Mesenchymal stem cell (in vitro differentiated cells and primary cell): ENCODE measurements at regions not wholly inside any gene's neighbourhood (a gene's known extent, or its start where the extent isn't known, plus 50 kb on each side); places are given as distances from the start of the nearest gene placed in this dataset.

Experiments
- DNase-seq: peaks from one replicate; pipeline ENCODE4 v3.0.0-alpha.2; 2013
- H2AFZ ChIP-seq: one replicate; pipeline ENCODE4 v1.6.1; 2013; ENCODE audit warnings: low read depth, mild to moderate bottlenecking, control low read depth, inconsistent platforms, low read length, moderate library complexity
- H2AK5ac ChIP-seq: 2 replicates; pipeline ENCODE4 v1.6.1; 2013; ENCODE audit warnings: low read length, moderate library complexity, mild to moderate bottlenecking, inconsistent platforms; ENCODE audit not compliant: severe bottlenecking
- H2BK120ac ChIP-seq: one replicate; pipeline ENCODE4 v1.6.1; 2013; ENCODE audit warnings: low read depth, mild to moderate bottlenecking, inconsistent platforms, low read length, moderate library complexity
- H2BK12ac ChIP-seq, 2 experiments: one replicate each; pipeline ENCODE4 v1.6.1; 2013; ENCODE audit warnings: inconsistent platforms in 2 of 2, low read length in 2 of 2, mild to moderate bottlenecking in 2 of 2, moderate library complexity in 2 of 2, control low read depth in 1 of 2
- H2BK15ac ChIP-seq: one replicate; pipeline ENCODE4 v1.6.1; 2013; ENCODE audit warnings: mild to moderate bottlenecking, low read depth, inconsistent platforms; ENCODE audit not compliant: poor library complexity, severe bottlenecking
- H2BK5ac ChIP-seq: 2 replicates; pipeline ENCODE4 v1.6.1; 2013; ENCODE audit warnings: low read depth, mild to moderate bottlenecking, low read length, control low read depth, inconsistent platforms; ENCODE audit not compliant: poor library complexity, severe bottlenecking
- H3K14ac ChIP-seq, 2 experiments: one replicate each; pipeline ENCODE4 v1.6.1; 2013; ENCODE audit warnings: inconsistent platforms in 2 of 2, low read length in 2 of 2, control low read depth in 1 of 2, mild to moderate bottlenecking in 1 of 2, moderate library complexity in 1 of 2
- H3K18ac ChIP-seq, 2 experiments: one replicate each; pipeline ENCODE4 v1.6.1; 2013; ENCODE audit warnings: inconsistent platforms in 2 of 2, low read length in 2 of 2, control low read depth in 1 of 2, low read depth in 1 of 2, mild to moderate bottlenecking in 1 of 2
- H3K23ac ChIP-seq, 2 experiments: one replicate each; pipeline ENCODE4 v1.6.1; 2013; ENCODE audit warnings: inconsistent platforms in 2 of 2, low read length in 2 of 2, mild to moderate bottlenecking in 2 of 2, moderate library complexity in 2 of 2, control low read depth in 1 of 2
- H3K27ac ChIP-seq: 2 replicates; pipeline ENCODE4 v1.5.1; 2013; ENCODE audit warnings: mild to moderate bottlenecking, moderate library complexity, low read length, control low read depth, inconsistent platforms; ENCODE audit not compliant: poor library complexity, severe bottlenecking
- H3K27me3 ChIP-seq, 2 experiments: 2 replicates each; pipeline versions ENCODE4 v1.6.1 to v1.7.0; 2013; ENCODE audit warnings: low read length in 2 of 2, mild to moderate bottlenecking in 2 of 2, moderate library complexity in 2 of 2, control low read depth in 1 of 2, inconsistent platforms in 1 of 2; ENCODE audit not compliant: control insufficient read depth in 1 of 2, insufficient read depth in 1 of 2
- H3K36me3 ChIP-seq, 2 experiments: 2 replicates each; pipeline versions ENCODE4 v1.6.1 to v1.7.0; 2013; ENCODE audit warnings: low read length in 2 of 2, control low read depth in 1 of 2, inconsistent platforms in 1 of 2, low read depth in 1 of 2, mild to moderate bottlenecking in 1 of 2; ENCODE audit not compliant: insufficient read depth in 2 of 2, control insufficient read depth in 1 of 2
- H3K4ac ChIP-seq, 2 experiments: one replicate each; pipeline ENCODE4 v1.6.1; 2013; ENCODE audit warnings: inconsistent platforms in 2 of 2, low read length in 2 of 2, mild to moderate bottlenecking in 2 of 2, moderate library complexity in 2 of 2, control low read depth in 1 of 2, low read depth in 1 of 2
- H3K4me1 ChIP-seq: 2 replicates; pipeline ENCODE4 v1.6.1; 2013; ENCODE audit warnings: low read depth, low read length, control low read depth; ENCODE audit not compliant: control insufficient read depth, insufficient read depth
- H3K4me2 ChIP-seq: 2 replicates; pipeline ENCODE4 v1.6.1; 2013; ENCODE audit warnings: low read length, mild to moderate bottlenecking, inconsistent platforms; ENCODE audit not compliant: poor library complexity, severe bottlenecking
- H3K4me3 ChIP-seq, 2 experiments: 2 replicates each; pipeline versions ENCODE4 v1.5.1 to v1.7.0; 2013; ENCODE audit warnings: low read length in 2 of 2, mild to moderate bottlenecking in 2 of 2, control low read depth in 1 of 2, low read depth in 1 of 2; ENCODE audit not compliant: insufficient read depth in 1 of 2
- H3K79me1 ChIP-seq: replicated peaks from 2 replicates; pipeline ENCODE4 v1.6.1; 2013; ENCODE audit warnings: mild to moderate bottlenecking, control low read depth, low read length, inconsistent platforms; ENCODE audit not compliant: poor library complexity, severe bottlenecking
- H3K9ac ChIP-seq: 2 replicates; pipeline ENCODE4 v1.7.0; 2013; ENCODE audit warnings: mild to moderate bottlenecking, low read length, moderate library complexity
- H3K9me3 ChIP-seq: 2 replicates; pipeline ENCODE4 v1.7.0; 2013; ENCODE audit warnings: mild to moderate bottlenecking, low read length; ENCODE audit not compliant: control insufficient read depth
- H4K8ac ChIP-seq: one replicate; pipeline ENCODE4 v1.6.1; 2013; ENCODE audit warnings: inconsistent platforms, mild to moderate bottlenecking, low read length, moderate library complexity
- H4K91ac ChIP-seq: one replicate; pipeline ENCODE4 v1.6.1; 2013; ENCODE audit warnings: mild to moderate bottlenecking, low read length, inconsistent platforms
- WGBS: methylation state at CpG from one replicate; pipeline ENCODE4 v1.1.7; 2013; ENCODE audit warnings: mixed read lengths; 5-methylcytosine and 5-hydroxymethylcytosine counted together

GRCh38 chr6:21335591-21335990 lies 258.0 kb upstream of the SOX4 start:
- H3K4me1 ChIP-seq = no peaks in the 10 kb centered on the region
- H3K4me3 ChIP-seq = no peak overlapping the region
- no peaks in the 10 kb centered on the region for H3K9me3 ChIP-seq
- no peaks in the 10 kb centered on the region for H3K27me3 ChIP-seq
- H2BK120ac ChIP-seq = no peak overlapping the region
- no peak for DNase-seq
- H2BK5ac ChIP-seq = no peak overlapping the region
- H4K91ac ChIP-seq = no peak overlapping the region
- no peak overlapping the region for H3K27ac ChIP-seq
- no peak overlapping the region for H3K4ac ChIP-seq
- H3K18ac ChIP-seq = no peak overlapping the region
- H3K79me1 ChIP-seq = no peaks in the 10 kb centered on the region
- H3K14ac ChIP-seq = no peak overlapping the region
- no peak overlapping the region for H4K8ac ChIP-seq
- no peak overlapping the region for H2AFZ ChIP-seq
- H2BK12ac ChIP-seq = no peak overlapping the region
- H2BK15ac ChIP-seq = no peak overlapping the region
- no peak overlapping the region for H3K9ac ChIP-seq
- H3K4me2 ChIP-seq = no peak overlapping the region
- no peaks in the 10 kb centered on the region for H3K36me3 ChIP-seq
- no peak overlapping the region for H3K23ac ChIP-seq
- H2AK5ac ChIP-seq = no peak overlapping the region

DNA sequence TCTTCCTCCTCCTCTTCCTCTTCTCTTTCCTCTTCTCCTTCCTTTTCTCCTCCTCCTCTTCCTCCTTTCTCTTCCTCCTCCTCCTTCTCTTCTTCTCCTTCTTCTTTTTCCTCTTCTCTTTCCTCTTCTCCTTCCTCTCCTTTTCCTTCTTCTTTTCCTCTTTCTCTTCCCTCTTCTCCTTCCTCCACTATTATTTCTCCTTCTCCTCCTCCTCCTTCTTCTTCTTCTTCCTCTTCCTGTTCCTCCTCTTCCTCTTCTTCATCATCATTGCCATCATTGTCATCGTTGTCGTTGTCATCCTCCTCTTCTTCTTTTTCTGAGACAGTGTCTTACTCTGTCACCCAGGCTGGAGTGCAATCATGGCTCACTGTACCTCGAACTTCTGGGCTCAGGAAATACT lies 256.3 kb upstream of the SOX4 start:
- Histone ChIP-seq H2BK5ac (no peak overlapping the region), H3K27me3 (no peaks in the 10 kb centered on the region), H3K9ac (no peak overlapping the region), H2BK15ac (no peak overlapping the region), H3K9me3 (no peaks in the 10 kb centered on the region), H3K79me1 (no peaks in the 10 kb centered on the region), H3K4ac (no peak overlapping the region), H3K27ac (no peak overlapping the region), H3K23ac (no peak overlapping the region), H3K14ac (no peak overlapping the region), H3K4me1 (no peaks in the 10 kb centered on the region), H4K8ac (no peak overlapping the region), H2AK5ac (no peak overlapping the region), H2AFZ (no peak overlapping the region), H2BK12ac (no peak overlapping the region), H3K4me3 (no peak overlapping the region), H3K18ac (no peak overlapping the region), H3K36me3 (no peaks in the 10 kb centered on the region), H2BK120ac (no peak overlapping the region), H3K4me2 (no peak overlapping the region), H4K91ac (no peak overlapping the region)
- DNase-seq = no peak
- WGBS = 53% methylated on average over 3 of the region's 3 CpGs

GRCh38 chr6:21340573-21340972 lies 253.0 kb upstream of the SOX4 start:
- Histone ChIP-seq H3K9me3 (no peaks in the 10 kb centered on the region), H4K8ac (no peak overlapping the region), H2AFZ (no peak overlapping the region), H4K91ac (no peak overlapping the region), H3K79me1 (no peaks in the 10 kb centered on the region), H3K9ac (no peak overlapping the region), H2BK15ac (no peak overlapping the region), H3K14ac (no peak overlapping the region), H2BK120ac (no peak overlapping the region), H2BK12ac (no peak overlapping the region), H2AK5ac (no peak overlapping the region), H3K4me3 (no peak overlapping the region), H3K27me3 (no peaks in the 10 kb centered on the region), H3K23ac (no peak overlapping the region), H3K36me3 (no peaks in the 10 kb centered on the region), H2BK5ac (no peak overlapping the region), H3K4me2 (no peak overlapping the region), H3K4me1 (no peaks in the 10 kb centered on the region), H3K27ac (no peak overlapping the region), H3K4ac (no peak overlapping the region), H3K18ac (no peak overlapping the region)
- WGBS = 90% methylated on average over 2 of the region's 3 CpGs
- DNase-seq = no peak

DNA sequence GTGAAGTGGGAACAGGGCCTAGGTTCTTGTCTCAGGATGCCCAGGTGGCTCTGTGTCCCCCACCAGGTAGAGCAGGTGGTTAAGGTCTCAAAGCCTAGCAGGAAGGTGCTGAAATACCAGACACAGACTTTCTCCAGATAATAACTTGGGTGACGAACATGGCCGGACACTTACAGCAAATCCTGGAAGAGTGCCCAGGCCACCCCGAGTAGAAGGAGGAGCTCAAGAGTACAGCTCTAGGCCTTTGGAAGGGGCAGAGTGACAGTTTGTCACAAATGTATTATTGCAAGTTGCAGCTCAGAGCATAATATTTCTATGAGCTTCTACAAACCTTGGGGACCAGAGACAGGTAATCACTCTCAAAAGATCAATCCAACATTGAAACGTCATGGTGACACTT lies 251.6 kb upstream of the SOX4 start:
- H4K91ac ChIP-seq = no peak overlapping the region
- peak overlapping the region in 1 of 2 experiments; percentile 47 for H3K18ac ChIP-seq
- H2BK12ac ChIP-seq = peak overlapping the region; percentile 38 to 63
- no peak overlapping the region for H3K14ac ChIP-seq
- no peak overlapping the region for H2AK5ac ChIP-seq
- no peak overlapping the region for H2AFZ ChIP-seq
- no peak overlapping the region for H4K8ac ChIP-seq
- H2BK5ac ChIP-seq = no peak overlapping the region
- no peaks in the 10 kb centered on the region for H3K9me3 ChIP-seq
- no peaks in the 10 kb centered on the region for H3K79me1 ChIP-seq
- no peaks in the 10 kb centered on the region for H3K27me3 ChIP-seq
- no peak for DNase-seq
- H3K4me3 ChIP-seq = no peak overlapping the region
- no peak overlapping the region for H3K4ac ChIP-seq
- no peak overlapping the region for H3K4me2 ChIP-seq
- H2BK15ac ChIP-seq = no peak overlapping the region
- no peaks in the 10 kb centered on the region for H3K36me3 ChIP-seq
- H3K23ac ChIP-seq = no peak overlapping the region
- H3K27ac ChIP-seq = no peak overlapping the region
- WGBS = 92% methylated on average over 4 of the region's 4 CpGs
- H2BK120ac ChIP-seq = no peak overlapping the region
- H3K9ac ChIP-seq = no peak overlapping the region
- H3K4me1 ChIP-seq = no peaks in the 10 kb centered on the region
